Smooth muscle cell (in vitro differentiated cells): ENCODE measurements at regions not wholly inside any gene's neighbourhood (a gene's known extent, or its start where the extent isn't known, plus 50 kb on each side); places are given as distances from the start of the nearest gene placed in this dataset.
A peak's percentile ranks its signal among the peaks of the same experiment; 100 is the strongest.

Experiments used
- DNase-seq: peaks from one replicate; lab custom pipeline; 2025; ENCODE audit not compliant: unreplicated experiment; lab: John Stamatoyannopoulos, UW
- H2AFZ ChIP-seq: fragments of 200-600 bp; sonication (generic); 2 replicates; pipeline ENCODE4 v1.6.0; 2016; ENCODE audit warnings: antibody characterized with exemption, low read depth, mild to moderate bottlenecking
- H3F3A ChIP-seq: fragments of 200-600 bp; sonication (generic); 2 replicates; pipeline ENCODE4 v1.6.0; 2017; ENCODE audit warnings: antibody characterized with exemption, low read depth
- H3K27ac ChIP-seq: fragments of 200-600 bp; sonication (generic); 2 replicates; pipeline ENCODE4 v1.5.1; 2016; ENCODE audit warnings: low read depth, mild to moderate bottlenecking
- H3K27me3 ChIP-seq: fragments of 200-600 bp; sonication (generic); 2 replicates; pipeline ENCODE4 v1.6.1; 2016; ENCODE audit warnings: low read depth, mild to moderate bottlenecking
- H3K36me3 ChIP-seq: fragments of 200-600 bp; sonication (generic); 2 replicates; pipeline ENCODE4 v1.5.1; 2016; ENCODE audit warnings: low read depth
- H3K4me1 ChIP-seq: fragments of 200-600 bp; sonication (generic); 2 replicates; pipeline ENCODE4 v1.5.1; 2016; ENCODE audit warnings: low read depth
- H3K4me2 ChIP-seq: fragments of 200-600 bp; sonication (generic); 2 replicates; pipeline ENCODE4 v1.6.0; 2016; ENCODE audit warnings: mild to moderate bottlenecking
- H3K4me3 ChIP-seq: fragments of 200-600 bp; sonication (generic); 2 replicates; pipeline ENCODE4 v1.5.1; 2016; ENCODE audit warnings: mild to moderate bottlenecking
- H3K79me2 ChIP-seq: fragments of 200-600 bp; sonication (generic); 2 replicates; pipeline ENCODE4 v1.6.0; 2016; ENCODE audit warnings: low read depth, mild to moderate bottlenecking
- H3K9ac ChIP-seq: fragments of 200-600 bp; sonication (generic); 2 replicates; pipeline ENCODE4 v1.6.0; 2016; ENCODE audit warnings: low read depth
- H3K9me3 ChIP-seq: fragments of 200-600 bp; sonication (generic); replicated peaks from 2 replicates; pipeline ENCODE4 v1.5.1; 2016; ENCODE audit warnings: low read depth
- H4K20me1 ChIP-seq: fragments of 200-600 bp; sonication (generic); 2 replicates; pipeline ENCODE4 v1.6.0; 2016; ENCODE audit warnings: low read depth
- WGBS: methylation state at CpG from one replicate; pipeline ENCODE4 v1.1.7; 2016; ENCODE audit warnings: low lambda C conversion rate; 5-methylcytosine and 5-hydroxymethylcytosine counted together
- TF ChIP-seq, protein P1 (sequence below): fragments of 200-600 bp; sonication (generic); IDR thresholded peaks from 2 replicates; pipeline ENCODE4 v1.5.1; 2017; ENCODE audit warnings: borderline replicate concordance, mild to moderate bottlenecking, antibody characterized with exemption; ENCODE audit not compliant: insufficient read depth, poor library complexity, severe bottlenecking

DNA sequence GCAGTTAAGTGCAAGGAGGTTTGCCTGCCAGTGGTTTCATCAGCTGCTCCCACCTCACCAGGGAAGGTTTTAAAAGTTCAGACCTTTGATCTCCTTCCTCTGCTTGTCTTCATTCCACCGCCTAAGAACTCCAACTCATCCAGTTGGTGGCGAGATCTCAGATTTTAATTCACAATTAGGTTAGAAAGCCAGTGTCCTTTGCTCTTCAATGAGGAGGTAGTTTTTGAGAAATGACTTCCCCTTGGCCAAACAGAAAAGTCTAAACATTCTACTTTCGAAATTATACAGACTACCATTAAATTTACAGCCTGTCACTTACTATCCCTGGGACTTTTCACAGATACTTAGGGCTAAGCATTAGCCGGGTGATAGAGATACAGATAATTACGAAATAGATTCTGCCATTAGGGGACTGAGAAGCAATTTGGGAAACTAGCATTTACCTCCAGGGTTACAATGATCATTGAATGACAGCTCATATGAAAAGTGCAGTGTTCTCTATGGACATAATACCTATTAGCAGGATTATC lies 513.4 kb upstream of the GHITM start:
- Histone ChIP-seq H4K20me1 (no peaks in the 10 kb centered on the region), H3K27me3 (no peaks in the 10 kb centered on the region), H3K9me3 (no peaks in the 10 kb centered on the region), H2AFZ (peak overlapping the region; percentile 59), H3K4me3 (no peak overlapping the region), H3F3A (no peaks in the 10 kb centered on the region), H3K79me2 (no peaks in the 10 kb centered on the region), H3K4me2 (no peak overlapping the region), H3K9ac (no peak overlapping the region), H3K36me3 (no peaks in the 10 kb centered on the region), H3K4me1 (no peaks in the 10 kb centered on the region), H3K27ac (no peak overlapping the region)
- DNase-seq, result no peak
- WGBS, result 17% methylated on average over 5 of the region's 5 CpGs
- TF ChIP-seq, protein P1, sequence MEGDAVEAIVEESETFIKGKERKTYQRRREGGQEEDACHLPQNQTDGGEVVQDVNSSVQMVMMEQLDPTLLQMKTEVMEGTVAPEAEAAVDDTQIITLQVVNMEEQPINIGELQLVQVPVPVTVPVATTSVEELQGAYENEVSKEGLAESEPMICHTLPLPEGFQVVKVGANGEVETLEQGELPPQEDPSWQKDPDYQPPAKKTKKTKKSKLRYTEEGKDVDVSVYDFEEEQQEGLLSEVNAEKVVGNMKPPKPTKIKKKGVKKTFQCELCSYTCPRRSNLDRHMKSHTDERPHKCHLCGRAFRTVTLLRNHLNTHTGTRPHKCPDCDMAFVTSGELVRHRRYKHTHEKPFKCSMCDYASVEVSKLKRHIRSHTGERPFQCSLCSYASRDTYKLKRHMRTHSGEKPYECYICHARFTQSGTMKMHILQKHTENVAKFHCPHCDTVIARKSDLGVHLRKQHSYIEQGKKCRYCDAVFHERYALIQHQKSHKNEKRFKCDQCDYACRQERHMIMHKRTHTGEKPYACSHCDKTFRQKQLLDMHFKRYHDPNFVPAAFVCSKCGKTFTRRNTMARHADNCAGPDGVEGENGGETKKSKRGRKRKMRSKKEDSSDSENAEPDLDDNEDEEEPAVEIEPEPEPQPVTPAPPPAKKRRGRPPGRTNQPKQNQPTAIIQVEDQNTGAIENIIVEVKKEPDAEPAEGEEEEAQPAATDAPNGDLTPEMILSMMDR, result no peak

DNA sequence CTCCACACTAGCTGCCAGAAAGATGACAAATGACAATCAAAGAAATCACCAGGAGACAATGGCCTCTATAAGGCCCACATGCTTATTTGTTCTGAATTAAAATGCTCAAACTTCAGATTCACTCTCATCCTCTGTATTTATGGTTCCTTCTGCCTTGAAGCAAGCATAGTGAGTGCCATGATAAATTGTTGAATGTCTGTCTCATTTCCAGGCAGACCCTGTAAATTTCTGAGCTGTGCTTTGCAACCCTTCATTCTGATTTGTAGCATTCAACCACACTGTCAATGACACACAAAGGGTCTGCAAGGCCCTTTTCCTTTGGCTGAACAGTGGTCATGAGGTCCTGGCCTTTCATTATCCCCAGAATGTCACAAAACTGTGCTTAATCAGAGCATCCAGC lies 506.6 kb upstream of the GHITM start:
- no peak overlapping the region for H3K4me3 ChIP-seq

DNA sequence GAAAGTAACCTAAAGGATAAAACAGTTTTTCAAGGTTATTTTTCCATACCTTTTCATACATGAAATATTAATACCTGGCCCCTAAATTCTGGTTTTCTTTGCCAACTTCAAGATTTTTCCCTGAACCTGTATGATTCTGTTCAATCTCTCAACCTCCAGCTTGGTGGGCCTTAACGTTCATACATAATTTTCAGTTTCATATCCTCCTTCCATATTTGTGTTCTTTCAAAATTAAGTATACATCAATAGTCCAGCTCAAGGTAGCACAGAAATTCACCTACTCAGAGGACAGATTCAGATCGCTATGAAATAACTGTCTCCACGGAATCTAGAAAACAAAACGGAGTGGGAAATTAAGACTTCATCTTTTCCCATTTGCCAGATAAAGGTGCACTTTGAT lies 505.8 kb upstream of the GHITM start:
- WGBS, result 92% methylated on average over 4 of the region's 4 CpGs
- Histone ChIP-seq H3K4me3 (no peak overlapping the region), H3K36me3 (no peaks in the 10 kb centered on the region), H3K27ac (no peak overlapping the region), H3K9me3 (no peaks in the 10 kb centered on the region), H4K20me1 (no peaks in the 10 kb centered on the region), H3K4me1 (no peaks in the 10 kb centered on the region), H3K79me2 (no peaks in the 10 kb centered on the region), H2AFZ (no peak overlapping the region), H3F3A (no peaks in the 10 kb centered on the region), H3K27me3 (no peaks in the 10 kb centered on the region), H3K9ac (no peak overlapping the region), H3K4me2 (no peak overlapping the region)
- TF ChIP-seq, protein P1, result no peak
- no peak for DNase-seq

More for the DNA sequence above, 506.6 kb upstream of the GHITM start:
- no peaks in the 10 kb centered on the region for H3K27me3 ChIP-seq
- no peaks in the 10 kb centered on the region for H3K9me3 ChIP-seq
- no peak overlapping the region for H3K9ac ChIP-seq
- no peaks in the 10 kb centered on the region for H3K36me3 ChIP-seq
- no peaks in the 10 kb centered on the region for H4K20me1 ChIP-seq
- H3K79me2 ChIP-seq, result no peaks in the 10 kb centered on the region
- H3K4me1 ChIP-seq, result no peaks in the 10 kb centered on the region
- TF ChIP-seq, protein P1, result no peak
- no peaks in the 10 kb centered on the region for H3F3A ChIP-seq
- DNase-seq, result no peak
- H3K4me2 ChIP-seq, result no peak overlapping the region
- no peak overlapping the region for H2AFZ ChIP-seq
- no peak overlapping the region for H3K27ac ChIP-seq

DNA sequence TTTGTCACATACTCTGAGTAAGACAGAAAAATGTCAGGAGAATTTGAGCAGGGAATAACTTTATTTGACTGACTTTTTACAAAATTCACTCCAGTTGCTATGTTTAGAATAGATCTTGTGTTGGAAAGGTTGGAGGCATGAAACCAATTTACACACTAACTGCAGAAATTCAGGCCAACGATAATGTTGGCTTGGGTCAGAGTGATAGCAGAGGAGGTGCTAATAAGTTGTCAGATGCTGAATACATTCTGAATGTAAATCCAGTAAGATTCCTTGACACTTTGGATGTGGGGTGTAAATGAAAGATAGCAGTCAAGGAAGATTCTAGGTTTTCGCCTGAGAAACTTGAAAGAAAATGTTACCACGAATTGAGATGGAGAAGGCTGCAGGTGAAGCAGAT lies 502.5 kb upstream of the GHITM start:
- no peaks in the 10 kb centered on the region for H3K36me3 ChIP-seq
- H3K4me3 ChIP-seq, result no peak overlapping the region
- DNase-seq, result no peak
- H3K27me3 ChIP-seq, result peaks cover 8% of the 10 kb centered on the region
- no peaks in the 10 kb centered on the region for H3F3A ChIP-seq
- H3K9me3 ChIP-seq, result no peaks in the 10 kb centered on the region
- TF ChIP-seq, protein P1, result no peak
- H3K9ac ChIP-seq, result no peak overlapping the region
- no peaks in the 10 kb centered on the region for H4K20me1 ChIP-seq
- 87% methylated on average over 3 of the region's 3 CpGs for WGBS
- H3K4me1 ChIP-seq, result no peaks in the 10 kb centered on the region
- H2AFZ ChIP-seq, result no peak overlapping the region
- no peak overlapping the region for H3K27ac ChIP-seq
- no peak overlapping the region for H3K4me2 ChIP-seq
- H3K79me2 ChIP-seq, result no peaks in the 10 kb centered on the region
